Endothelial cell of umbilical vein (primary cell): ENCODE measurements at regions not wholly inside any gene's neighbourhood (a gene's known extent, or its start where the extent isn't known, plus 50 kb on each side); places are given as distances from the start of the nearest gene placed in this dataset.

Source experiments
- CTCF ChIP-seq, 2 donors: IDR thresholded peaks; 1 replicate in 1 of 2; 2 replicates in 1 of 2; pipeline ENCODE4 v1.5.1; 2011; ENCODE audit warnings: low read length in 2 of 2, mild to moderate bottlenecking in 2 of 2, moderate library complexity in 2 of 2, control low read depth in 1 of 2, inconsistent platforms in 1 of 2, low read depth in 1 of 2; ENCODE audit not compliant: insufficient read depth in 1 of 2; ENCODE audit errors: extremely low read depth in 1 of 2
- EZH2 ChIP-seq: IDR thresholded peaks from 2 replicates; pipeline ENCODE4 v1.6.1; 2012; ENCODE audit warnings: borderline replicate concordance, low read depth, mild to moderate bottlenecking, moderate library complexity, low read length, inconsistent platforms; ENCODE audit not compliant: severe bottlenecking
- FOS ChIP-seq: IDR thresholded peaks from 2 replicates; pipeline ENCODE4 v1.6.1; 2011; ENCODE audit warnings: mild to moderate bottlenecking, low read length, moderate library complexity, borderline replicate concordance; ENCODE audit not compliant: insufficient read depth
- GATA2 ChIP-seq: IDR thresholded peaks from 2 replicates; pipeline ENCODE4 v1.7.0; 2011; ENCODE audit warnings: low read depth, mild to moderate bottlenecking, moderate library complexity, mixed read lengths, low read length; ENCODE audit not compliant: insufficient read length, insufficient read depth
- JUN ChIP-seq: IDR thresholded peaks from 2 replicates; pipeline ENCODE4 v1.6.1; 2011; ENCODE audit warnings: borderline replicate concordance, low read depth; ENCODE audit not compliant: insufficient read length, insufficient read depth
- MAX ChIP-seq: IDR thresholded peaks from 2 replicates; pipeline ENCODE4 v1.6.1; 2011; ENCODE audit not compliant: insufficient read depth, insufficient read length
- MYC ChIP-seq: IDR thresholded peaks from one replicate; pipeline ENCODE4 v1.6.1; 2011; ENCODE audit warnings: mild to moderate bottlenecking, low read depth, low read length
- POLR2A ChIP-seq: IDR thresholded peaks from 2 replicates; pipeline ENCODE4 v1.6.1; 2012; ENCODE audit warnings: low read depth, mild to moderate bottlenecking, control low read depth, low read length
- POLR2AphosphoS5 ChIP-seq: IDR thresholded peaks from 2 replicates; pipeline ENCODE4 v1.6.1; 2012; ENCODE audit warnings: low read depth, mild to moderate bottlenecking, control low read depth, low read length, moderate library complexity; ENCODE audit not compliant: insufficient read depth

GRCh38 chr5:35420200-35420599, 189.9 kb upstream of the PRLR start:
- TF ChIP-seq MAX (no peak), EZH2 (no peak), CTCF (IDR thresholded peaks at IDR 0.05; ENCODE audit: extremely low read depth in 1 of 2, insufficient read depth in 1 of 2, low read depth in 1 of 2, low read length in 2 of 2) (no peak), POLR2A (no peak), FOS (no peak), MYC (no peak), POLR2AphosphoS5 (no peak), JUN (no peak), GATA2 (no peak)
